ENCODE measurements at regions not wholly inside any gene's neighbourhood (a gene's known extent, or its start where the extent isn't known, plus 50 kb on each side); places are given as distances from the start of the nearest gene placed in this dataset.

DNA sequence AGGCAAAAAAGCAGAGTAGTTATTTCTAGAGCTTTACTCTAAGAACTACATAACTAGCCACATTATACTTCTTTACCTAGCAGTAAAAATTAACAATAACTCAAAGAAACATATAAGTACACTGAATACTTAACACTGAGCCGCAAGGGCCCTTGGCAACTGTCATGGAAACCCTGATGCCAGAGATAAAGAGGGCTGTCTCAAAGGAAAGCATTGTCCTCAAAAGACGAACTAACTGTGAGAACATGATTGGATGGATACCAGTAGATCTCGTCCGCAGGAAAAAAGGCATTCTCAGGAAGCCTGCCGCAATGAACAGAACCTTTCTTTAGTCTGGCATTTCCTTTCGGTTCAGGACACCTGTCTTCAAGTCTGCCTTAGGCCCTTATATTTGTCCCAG is 379.0 kb upstream of the SLC30A5 start:
- ChIA-PET POLR2A (interaction anchor here (0.9 kb wide), 1 partner anchor 9 kb away, joined by 3 read pairs; no protein-coding TSS in a partner anchor), CTCF (ENCODE audit: unreplicated experiment) (no interaction called here)
- no peak overlapping the region for H2AFZ ChIP-seq (ENCODE audit: low read length)
- DNase-seq (ENCODE audit: low spot score): no peak
- intact Hi-C loops (cut with micrococcal nuclease; ENCODE audit: unreplicated experiment): no loop called here
- BruUV-seq (replicated peaks): no TSS peak
- H3K4me1 ChIP-seq (ENCODE audit: insufficient read depth, low read length, poor library complexity, severe bottlenecking): peaks cover 41% of the 10 kb centered on the region
- H3K36me3 ChIP-seq (ENCODE audit: insufficient read depth, low read length): no peaks in the 10 kb centered on the region
- H3K27ac ChIP-seq (ENCODE audit: low read depth, low read length, poor library complexity, severe bottlenecking): no peak overlapping the region
- no peak overlapping the region for H3K4me3 ChIP-seq (ENCODE audit: low read depth, low read length, poor library complexity, severe bottlenecking)
- H3K9me2 ChIP-seq (ENCODE audit: insufficient read depth, low read length): no peaks in the 10 kb centered on the region
- no peaks in the 10 kb centered on the region for H3K9me3 ChIP-seq (ENCODE audit: low read length)
- TF ChIP-seq EZH2phosphoT487 (IDR thresholded peaks at IDR 0.05; ENCODE audit: borderline replicate concordance, low read depth, low read length): no peak
- TF ChIP-seq, protein P1, sequence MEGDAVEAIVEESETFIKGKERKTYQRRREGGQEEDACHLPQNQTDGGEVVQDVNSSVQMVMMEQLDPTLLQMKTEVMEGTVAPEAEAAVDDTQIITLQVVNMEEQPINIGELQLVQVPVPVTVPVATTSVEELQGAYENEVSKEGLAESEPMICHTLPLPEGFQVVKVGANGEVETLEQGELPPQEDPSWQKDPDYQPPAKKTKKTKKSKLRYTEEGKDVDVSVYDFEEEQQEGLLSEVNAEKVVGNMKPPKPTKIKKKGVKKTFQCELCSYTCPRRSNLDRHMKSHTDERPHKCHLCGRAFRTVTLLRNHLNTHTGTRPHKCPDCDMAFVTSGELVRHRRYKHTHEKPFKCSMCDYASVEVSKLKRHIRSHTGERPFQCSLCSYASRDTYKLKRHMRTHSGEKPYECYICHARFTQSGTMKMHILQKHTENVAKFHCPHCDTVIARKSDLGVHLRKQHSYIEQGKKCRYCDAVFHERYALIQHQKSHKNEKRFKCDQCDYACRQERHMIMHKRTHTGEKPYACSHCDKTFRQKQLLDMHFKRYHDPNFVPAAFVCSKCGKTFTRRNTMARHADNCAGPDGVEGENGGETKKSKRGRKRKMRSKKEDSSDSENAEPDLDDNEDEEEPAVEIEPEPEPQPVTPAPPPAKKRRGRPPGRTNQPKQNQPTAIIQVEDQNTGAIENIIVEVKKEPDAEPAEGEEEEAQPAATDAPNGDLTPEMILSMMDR (conservative IDR thresholded peaks at IDR 0.05; ENCODE audit: low read length): no peak
- no peaks in the 10 kb centered on the region for H3K79me2 ChIP-seq (ENCODE audit: insufficient read depth, low read depth, low read length)
- H3K4me2 ChIP-seq (ENCODE audit: low read length): no peak overlapping the region
- H4K20me1 ChIP-seq (ENCODE audit: insufficient read depth, low read length): no peaks in the 10 kb centered on the region

- Histone ChIP-seq H3K4me2 (ENCODE audit: low read length) (no peak overlapping the region), H3K9me3 (ENCODE audit: low read length) (no peaks in the 10 kb centered on the region), H3K27ac (ENCODE audit: low read depth, low read length, poor library complexity, severe bottlenecking) (no peak overlapping the region), H3K4me3 (ENCODE audit: low read depth, low read length, poor library complexity, severe bottlenecking) (no peak overlapping the region), H2AFZ (ENCODE audit: low read length) (no peak overlapping the region), H3K9me2 (ENCODE audit: insufficient read depth, low read length) (no peaks in the 10 kb centered on the region), H3K4me1 (ENCODE audit: insufficient read depth, low read length, poor library complexity, severe bottlenecking) (no peaks in the 10 kb centered on the region), H3K79me2 (ENCODE audit: insufficient read depth, low read depth, low read length) (no peaks in the 10 kb centered on the region), H4K20me1 (ENCODE audit: insufficient read depth, low read length) (no peaks in the 10 kb centered on the region), H3K36me3 (ENCODE audit: insufficient read depth, low read length) (no peaks in the 10 kb centered on the region)
- intact Hi-C loops (cut with micrococcal nuclease; ENCODE audit: unreplicated experiment): no loop called here
- CTCF ChIA-PET (ENCODE audit: unreplicated experiment): no interaction called here
- TF ChIP-seq, protein P1 (conservative IDR thresholded peaks at IDR 0.05; ENCODE audit: low read length): no peak
- no peak for TF ChIP-seq EZH2phosphoT487 (IDR thresholded peaks at IDR 0.05; ENCODE audit: borderline replicate concordance, low read depth, low read length)
- DNase-seq (ENCODE audit: low spot score): no peak
- BruUV-seq (replicated peaks): no TSS peak
- POLR2A ChIA-PET: interaction anchor here (0.5 kb wide), 1 partner anchor 34 kb away, joined by 3 read pairs; no protein-coding TSS in a partner anchor
Observed at GRCh38 chr5:68720884-68721610, 372.8 kb upstream of the SLC30A5 start.

DNA sequence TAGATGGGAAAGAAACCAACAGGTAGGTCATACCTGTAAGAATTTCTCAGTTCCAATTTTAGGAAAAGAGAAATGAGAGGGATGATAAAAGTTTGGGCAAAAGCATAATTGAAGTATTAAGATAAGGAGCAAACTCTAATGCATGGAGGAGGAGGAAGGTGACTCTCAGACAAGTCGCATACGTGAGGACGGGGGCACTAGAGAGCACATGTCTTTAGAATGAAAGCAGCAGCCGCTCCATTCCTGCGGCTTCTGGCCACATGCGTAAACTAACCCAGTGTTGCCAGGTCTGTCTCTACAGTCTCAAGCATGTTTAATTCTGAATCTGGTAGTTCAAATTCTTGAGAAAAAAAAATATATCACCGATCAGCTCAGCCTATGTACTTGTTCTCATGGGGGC is 371.5 kb upstream of the SLC30A5 start:
- Histone ChIP-seq H3K4me1 (ENCODE audit: insufficient read depth, low read length, poor library complexity, severe bottlenecking) (no peaks in the 10 kb centered on the region), H2AFZ (ENCODE audit: low read length) (no peak overlapping the region), H3K4me3 (ENCODE audit: low read depth, low read length, poor library complexity, severe bottlenecking) (no peak overlapping the region), H3K4me2 (ENCODE audit: low read length) (no peak overlapping the region), H3K27ac (ENCODE audit: low read depth, low read length, poor library complexity, severe bottlenecking) (no peak overlapping the region), H3K36me3 (ENCODE audit: insufficient read depth, low read length) (no peaks in the 10 kb centered on the region), H3K9me3 (ENCODE audit: low read length) (no peaks in the 10 kb centered on the region), H4K20me1 (ENCODE audit: insufficient read depth, low read length) (no peaks in the 10 kb centered on the region), H3K9me2 (ENCODE audit: insufficient read depth, low read length) (no peaks in the 10 kb centered on the region), H3K79me2 (ENCODE audit: insufficient read depth, low read depth, low read length) (no peaks in the 10 kb centered on the region)
- intact Hi-C loops (cut with micrococcal nuclease; ENCODE audit: unreplicated experiment): no loop called here
- DNase-seq (ENCODE audit: low spot score): no peak
- ChIA-PET CTCF (ENCODE audit: unreplicated experiment) (no interaction called here), POLR2A (no interaction called here)
- BruUV-seq (replicated peaks): no TSS peak
- TF ChIP-seq, protein P1 (conservative IDR thresholded peaks at IDR 0.05; ENCODE audit: low read length): no peak
- TF ChIP-seq EZH2phosphoT487 (IDR thresholded peaks at IDR 0.05; ENCODE audit: borderline replicate concordance, low read depth, low read length): no peak
